Fibroblast of skin of back (primary cell): ENCODE measurements at regions not wholly inside any gene's neighbourhood (a gene's known extent, or its start where the extent isn't known, plus 50 kb on each side); places are given as distances from the start of the nearest gene placed in this dataset.
A peak's percentile ranks its signal among the peaks of the same experiment; 100 is the strongest.

Source experiments
- DNase-seq: peaks from one replicate; pipeline ENCODE4 v3.0.0-alpha.2; 2013

DNA sequence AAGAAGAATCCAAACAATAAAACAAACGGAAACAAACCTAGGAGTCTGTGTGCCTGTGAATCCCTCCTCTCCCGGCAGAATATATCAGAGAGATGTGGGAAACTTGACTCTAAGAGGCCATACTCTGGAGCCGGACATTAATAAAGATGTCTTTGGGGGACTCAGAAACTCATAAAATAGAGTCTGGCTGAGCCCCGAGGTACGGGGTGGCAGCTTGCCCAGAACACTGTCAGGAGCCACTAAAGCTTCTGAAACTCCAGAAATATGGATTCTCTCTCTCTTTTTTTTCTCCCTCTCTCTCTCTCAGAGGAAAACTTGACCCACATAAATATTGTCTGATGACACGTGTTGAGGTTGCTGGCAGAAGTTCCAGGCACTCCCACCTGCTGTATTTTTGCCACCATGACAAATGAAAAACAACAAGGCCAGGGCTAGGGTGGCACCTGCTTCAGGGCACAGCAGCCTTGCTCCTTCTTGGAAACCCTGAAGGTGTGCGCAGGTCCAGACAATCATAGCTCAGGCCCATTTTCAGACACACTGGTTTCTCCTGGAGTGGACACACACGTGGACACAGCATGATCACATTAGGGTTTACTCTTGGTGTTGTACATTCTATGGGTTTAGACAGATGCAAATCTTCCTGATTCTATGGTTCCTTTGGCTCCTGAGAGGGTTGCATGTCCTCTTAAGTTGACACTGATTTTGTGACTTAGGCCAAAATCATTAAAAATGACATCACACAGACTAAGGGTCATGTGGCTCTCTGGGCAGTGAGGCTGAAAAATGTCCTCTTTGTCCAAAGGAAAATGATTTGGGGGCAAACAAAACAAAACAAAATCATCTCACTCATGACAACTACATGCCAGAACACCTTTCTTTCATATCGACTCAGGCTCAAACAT lies 282.6 kb upstream of the IRX3 start:
- no peak for DNase-seq

- DNase-seq: no peak
Measured at GRCh38 chr16:54564841-54565240, 278.3 kb upstream of the IRX3 start.

DNA sequence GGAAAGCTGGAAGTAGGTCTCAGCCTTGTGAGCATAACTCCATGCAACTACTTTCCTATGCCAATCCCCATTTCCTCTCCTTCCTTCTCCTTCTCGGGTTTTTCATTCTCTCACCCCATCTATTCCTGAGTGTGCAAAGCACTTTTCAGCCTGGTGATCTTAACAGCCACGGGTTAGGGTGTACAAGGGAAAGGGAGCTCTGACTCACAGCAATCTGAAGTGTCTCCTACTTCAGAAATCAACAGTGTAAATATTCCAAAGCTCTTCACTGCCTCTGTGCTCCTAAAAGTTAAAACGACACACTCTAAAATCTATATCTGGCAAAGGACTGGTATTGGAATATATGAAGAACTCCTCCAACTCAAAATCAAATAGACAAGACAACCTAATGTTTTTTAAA lies 268.0 kb upstream of the IRX3 start:
- no peak for DNase-seq

DNA sequence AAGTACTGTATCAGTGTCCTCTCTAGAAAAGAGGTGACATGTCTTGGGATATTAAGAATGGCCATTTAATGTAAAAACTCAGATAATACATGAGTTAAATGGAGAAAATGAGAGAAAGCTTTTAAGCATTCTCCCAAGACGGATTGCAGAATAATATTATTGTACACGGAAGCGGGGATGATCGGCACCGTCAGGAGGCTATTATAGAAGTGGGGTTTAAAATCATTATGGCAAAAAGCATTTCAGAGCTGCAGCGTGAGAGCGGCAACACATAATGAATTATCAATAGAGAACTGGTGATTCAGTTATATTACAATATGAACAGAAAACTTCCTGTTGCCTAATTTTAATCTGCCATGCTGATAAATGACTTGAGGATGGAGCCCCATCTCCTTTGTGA lies 261.7 kb upstream of the IRX3 start:
- no peak for DNase-seq

GRCh38 chr16:54547052-54547451 lies 260.5 kb upstream of the IRX3 start:
- DNase-seq: no peak

GRCh38 chr16:54546521-54546920 lies 259.9 kb upstream of the IRX3 start:
- DNase-seq: no peak

GRCh38 chr16:54545854-54546511 lies 259.4 kb upstream of the IRX3 start:
- DNase-seq: no peak

DNA sequence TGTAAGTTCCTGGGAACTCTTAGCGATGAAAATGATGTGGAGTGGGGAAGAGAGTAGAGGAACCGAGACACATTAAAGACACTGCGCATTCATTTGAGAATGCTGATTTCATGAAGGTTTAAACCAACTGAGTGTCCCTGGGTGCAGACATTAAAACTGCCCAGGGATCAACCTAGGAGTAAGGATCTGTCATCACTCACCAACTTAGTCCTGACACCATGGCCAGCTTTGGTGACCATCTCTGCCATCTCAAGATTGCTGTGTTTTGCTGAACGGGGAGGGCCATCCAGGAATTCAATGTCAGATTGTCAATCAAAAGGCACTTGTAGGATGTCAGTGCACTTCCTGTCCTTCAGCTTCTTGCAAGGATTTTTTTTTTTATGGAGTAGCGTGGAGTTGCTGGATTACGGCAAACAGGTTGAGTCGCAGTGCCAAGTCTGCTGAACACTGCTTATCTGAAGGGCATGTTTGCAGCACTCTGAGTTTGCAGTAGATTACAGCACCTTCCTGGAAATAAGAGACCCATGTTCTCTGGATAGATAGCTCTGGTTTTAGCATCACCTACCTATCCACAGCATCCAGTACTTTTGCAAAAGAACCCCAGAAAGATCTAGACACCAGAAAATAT lies 258.1 kb upstream of the IRX3 start:
- DNase-seq: no peak

DNA sequence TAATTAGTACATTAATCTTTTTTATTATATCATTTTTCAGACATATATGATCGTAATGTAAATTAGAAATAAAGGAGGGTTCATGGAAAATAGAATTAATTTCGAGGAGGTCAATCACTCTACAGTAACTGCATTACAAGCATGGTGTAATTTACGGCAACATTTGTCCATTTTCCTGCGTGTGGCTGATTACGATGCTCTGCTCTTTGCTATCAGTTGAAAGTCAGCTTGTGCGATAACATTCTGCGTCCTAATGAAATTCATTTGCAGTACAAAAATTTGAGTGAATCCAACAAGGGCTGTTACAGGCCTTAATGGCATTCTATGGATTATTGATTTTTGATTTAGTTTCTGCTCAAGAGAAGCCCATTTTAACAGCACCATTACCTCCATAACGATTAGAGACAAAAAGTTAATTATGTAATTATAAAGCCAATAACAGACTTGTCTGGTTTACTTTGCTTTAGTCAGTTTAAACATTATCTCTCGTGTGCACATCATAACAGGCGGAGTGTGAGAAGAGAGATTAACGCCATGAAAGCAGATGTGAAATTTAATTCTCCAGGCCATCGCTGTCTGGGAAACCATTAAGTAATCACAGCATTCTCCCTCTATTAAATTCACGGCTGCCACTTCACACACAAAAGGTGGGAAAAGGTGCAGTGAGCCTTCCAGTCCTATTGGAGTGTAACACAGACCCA lies 256.4 kb upstream of the IRX3 start:
- DNase-seq: no peak

DNA sequence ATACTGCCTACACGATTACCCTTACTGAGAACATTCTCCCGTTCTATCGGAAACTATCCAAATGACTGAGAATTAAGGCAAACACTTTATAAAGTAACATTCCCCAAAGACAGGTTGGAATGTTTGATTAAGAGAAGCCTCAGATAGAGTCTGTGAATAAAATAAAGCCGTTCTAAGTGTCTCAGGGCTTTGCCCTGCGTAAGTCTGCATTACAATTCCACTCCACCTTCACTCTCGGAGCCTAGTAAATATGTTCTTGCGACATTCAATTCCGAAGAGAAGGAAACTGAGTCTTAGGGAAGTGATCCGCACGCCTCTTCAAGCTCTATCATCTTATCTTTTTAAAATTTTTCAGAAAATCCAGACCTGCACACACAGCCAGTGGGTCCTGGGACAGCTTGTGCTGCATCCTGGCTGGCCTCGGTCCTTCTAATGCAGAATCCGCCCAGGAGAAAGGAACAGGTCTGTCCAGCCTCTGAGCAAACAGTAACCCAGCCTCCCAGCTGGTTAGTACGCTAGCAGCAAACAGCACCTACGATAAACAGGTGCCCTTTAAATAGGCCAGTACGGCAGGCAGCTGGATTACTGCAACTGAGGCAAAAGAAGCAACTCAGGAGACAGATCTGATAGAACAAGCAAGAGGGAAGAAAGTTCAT lies 254.1 kb upstream of the IRX3 start:
- no peak for DNase-seq

DNA sequence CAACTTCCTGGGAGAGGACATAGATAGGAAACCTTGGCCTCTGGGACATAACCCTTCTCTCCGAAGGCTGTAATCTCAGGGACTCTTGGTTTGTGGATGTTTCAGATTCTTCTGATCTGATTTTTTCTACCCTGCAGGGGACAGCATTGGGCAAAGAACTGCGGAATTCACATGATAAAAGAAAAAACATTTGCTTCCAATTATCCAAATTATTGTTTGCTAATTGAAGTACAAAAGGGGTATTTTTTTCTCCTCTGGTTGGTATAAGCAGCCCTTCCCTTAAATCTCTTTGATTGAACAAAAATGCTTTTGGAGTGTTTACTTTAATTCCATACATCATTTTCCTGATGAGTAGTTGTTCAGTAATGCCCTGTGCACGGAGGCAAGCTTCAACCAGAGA lies 251.7 kb upstream of the IRX3 start:
- peak; percentile 73 for DNase-seq

DNA sequence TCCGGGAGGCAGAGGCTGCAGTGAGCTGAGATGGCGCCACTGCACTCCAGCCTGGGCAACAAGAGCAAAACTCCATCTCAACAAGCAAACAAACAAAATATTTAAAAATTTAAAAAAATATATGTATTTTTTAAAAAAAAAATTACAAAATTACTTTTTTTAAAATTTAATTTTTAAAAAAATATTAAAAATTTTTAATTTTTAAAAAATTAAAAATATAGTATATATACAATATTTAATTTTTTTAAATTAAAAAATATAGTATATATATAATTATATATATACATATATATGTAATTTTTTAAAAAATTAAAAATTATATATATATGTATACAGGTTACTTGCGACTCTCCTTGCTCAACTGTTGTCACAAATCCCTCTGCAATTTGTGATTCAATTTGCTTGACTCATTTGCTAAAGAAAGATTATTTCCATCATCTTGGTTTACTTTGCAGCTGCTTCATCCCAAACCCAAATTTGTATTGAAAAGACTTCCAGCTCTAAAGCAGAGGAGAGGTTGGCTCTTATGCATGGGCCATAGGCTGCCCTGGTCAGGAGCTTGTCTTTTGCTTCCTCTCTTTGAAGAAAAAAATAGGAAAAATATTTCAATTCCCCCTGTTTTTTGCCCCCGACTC lies 247.4 kb upstream of the IRX3 start:
- no peak for DNase-seq

- DNase-seq: peak; percentile 88
Measured at GRCh38 chr16:54526916-54527315, 240.3 kb upstream of the IRX3 start.

DNA sequence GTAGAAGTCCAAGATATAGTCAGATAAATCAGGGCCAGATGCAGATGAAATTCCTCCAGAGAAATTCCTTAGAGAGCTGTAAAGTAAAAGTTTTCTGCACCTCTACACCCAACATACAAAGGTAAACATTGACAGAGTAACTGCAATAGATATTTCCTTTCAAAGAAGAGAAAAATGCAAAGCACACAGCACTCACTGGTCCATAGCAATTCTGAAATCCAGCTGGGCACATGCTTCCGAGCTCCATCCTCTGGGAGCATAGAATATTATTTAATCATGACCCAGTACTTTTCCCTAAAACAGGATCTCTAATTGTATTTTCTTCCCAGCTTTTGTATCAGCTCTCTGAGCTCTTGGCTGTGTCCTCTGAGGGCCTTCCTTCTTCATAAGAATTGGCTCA lies 239.5 kb upstream of the IRX3 start:
- no peak for DNase-seq

DNA sequence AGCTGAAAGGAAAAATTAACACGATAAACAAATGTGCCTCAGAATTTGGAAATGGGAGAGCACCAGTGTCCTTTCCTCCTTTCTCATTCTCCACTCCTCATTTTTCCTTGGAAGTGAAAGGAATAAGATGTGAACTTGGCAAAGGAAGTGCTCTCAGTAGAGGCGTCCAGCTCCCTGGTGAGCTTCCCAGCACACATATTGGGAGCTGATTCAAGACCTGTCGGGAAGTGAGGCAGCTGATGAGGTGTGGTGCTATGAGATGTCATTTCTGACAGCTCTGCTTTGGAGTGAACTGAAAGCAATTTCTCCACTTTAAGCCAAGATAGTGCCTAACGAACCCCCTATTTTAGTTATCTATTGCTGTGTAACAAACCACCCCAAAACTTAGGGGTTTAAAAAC lies 238.5 kb upstream of the IRX3 start:
- no peak for DNase-seq

- no peak for DNase-seq
Measured at GRCh38 chr16:54522584-54522983, 236.0 kb upstream of the IRX3 start.

DNA sequence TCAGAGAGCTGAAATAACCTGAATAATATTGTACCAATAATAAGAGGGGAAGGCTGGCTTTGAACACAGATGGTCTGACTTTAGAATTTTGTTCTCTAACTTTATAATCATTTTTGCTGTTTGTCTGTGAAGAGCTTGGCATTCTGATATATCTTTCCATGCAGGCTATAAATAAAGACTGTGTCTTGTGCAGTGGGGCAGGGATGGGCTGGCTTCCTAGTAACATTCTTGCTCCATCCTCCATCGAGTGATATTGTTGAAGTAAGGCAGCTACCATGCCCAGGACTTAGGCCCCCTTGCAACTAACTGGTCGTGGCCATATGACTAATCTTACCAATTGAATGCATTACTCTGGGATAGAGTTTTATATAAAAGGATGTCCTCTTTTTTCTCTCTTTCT lies 234.7 kb upstream of the IRX3 start:
- no peak for DNase-seq

- peak; percentile 69 for DNase-seq
Measured at GRCh38 chr16:54519161-54519695, 232.6 kb upstream of the IRX3 start.

DNA sequence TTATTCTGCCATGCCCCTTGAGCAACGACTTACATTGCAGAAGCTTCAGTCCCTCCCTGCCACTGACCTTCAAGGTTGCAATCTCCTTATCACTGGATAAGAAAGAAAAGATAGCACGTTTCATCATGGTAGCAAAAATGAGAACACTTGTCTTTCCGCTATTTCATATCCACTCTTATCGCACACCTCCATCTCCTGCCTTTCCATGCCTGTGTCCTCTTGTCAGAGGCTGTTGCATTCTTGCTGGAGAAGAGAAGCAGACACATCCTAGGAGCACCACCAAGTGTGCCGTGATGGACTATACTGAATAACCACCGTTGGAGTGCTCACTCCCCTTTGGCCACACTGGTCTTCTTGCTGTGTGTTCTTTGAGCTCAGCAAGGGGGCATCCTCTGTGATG lies 230.6 kb upstream of the IRX3 start:
- no peak for DNase-seq

- DNase-seq: no peak
Measured at GRCh38 chr16:54512467-54512995, 225.9 kb upstream of the IRX3 start.

DNA sequence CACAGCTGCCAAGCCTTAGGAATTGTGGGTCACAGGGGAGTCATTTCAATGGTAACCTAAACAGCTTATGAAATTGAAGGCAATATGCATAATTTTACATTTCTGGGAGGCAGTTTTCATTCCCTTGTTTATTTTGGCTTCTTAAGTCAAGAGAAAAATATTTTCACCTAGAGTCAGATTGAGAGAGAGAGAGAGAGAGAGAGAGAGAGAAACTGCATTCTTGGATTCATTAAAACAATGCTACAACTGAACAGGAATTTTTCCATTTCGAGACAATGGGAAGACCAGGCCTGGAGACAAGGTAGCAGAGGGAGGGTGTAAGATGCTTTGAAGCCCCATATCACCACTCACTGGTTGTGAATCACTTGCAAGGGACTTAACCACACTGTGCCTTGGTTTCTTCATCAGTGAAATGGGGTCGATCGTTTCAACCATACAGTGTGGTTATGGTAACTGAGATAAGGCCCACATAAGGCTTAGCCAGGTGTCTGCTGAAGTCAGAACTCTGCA lies 224.7 kb upstream of the IRX3 start:
- DNase-seq: peak; percentile 93
